ENCODE measurements at regions not wholly inside any gene's neighbourhood (a gene's known extent, or its start where the extent isn't known, plus 50 kb on each side); places are given as distances from the start of the nearest gene placed in this dataset.

DNA sequence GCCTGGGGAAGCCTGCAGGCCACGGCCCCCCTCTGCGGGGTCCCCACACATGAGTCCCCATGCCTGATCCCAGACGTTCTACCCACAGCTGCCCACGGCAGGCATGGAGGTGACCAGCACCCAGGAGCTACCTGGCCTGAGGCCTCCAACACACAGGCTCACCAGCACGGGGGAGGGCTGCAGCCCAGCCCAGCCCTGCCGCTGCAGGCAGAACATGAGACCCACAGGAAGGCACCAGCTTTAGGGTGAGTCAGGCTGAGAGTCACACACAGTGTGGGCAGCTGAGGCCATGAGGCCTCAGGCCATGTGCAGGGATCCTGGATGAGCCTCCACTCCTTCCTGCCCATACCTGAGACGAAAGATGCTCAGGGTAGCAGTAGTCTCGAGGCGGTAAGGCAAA, 121.1 kb downstream of the PSMG1 start:
- no peak for DNase-seq (ENCODE audit: unreplicated experiment)
- ChIA-PET POLR2A (no interaction called here), CTCF (no interaction called here)
- Mint-ChIP-seq H3K4me1 (ENCODE audit: insufficient read depth, unreplicated experiment) (no peaks in the 10 kb centered on the region), H3K36me3 (ENCODE audit: insufficient read depth, unreplicated experiment) (no peaks in the 10 kb centered on the region), H3K27me3 (ENCODE audit: insufficient read depth, unreplicated experiment) (no peaks in the 10 kb centered on the region), H3K4me3 (ENCODE audit: unreplicated experiment) (no peak overlapping the region), H3K27ac (ENCODE audit: low read depth, unreplicated experiment) (no peak overlapping the region), H3K9me3 (ENCODE audit: unreplicated experiment) (no peaks in the 10 kb centered on the region)
- intact Hi-C loops (cut with micrococcal nuclease) = no loop called here
- BruUV-seq (replicated peaks) = no TSS peak
- TF ChIP-seq, protein P1, sequence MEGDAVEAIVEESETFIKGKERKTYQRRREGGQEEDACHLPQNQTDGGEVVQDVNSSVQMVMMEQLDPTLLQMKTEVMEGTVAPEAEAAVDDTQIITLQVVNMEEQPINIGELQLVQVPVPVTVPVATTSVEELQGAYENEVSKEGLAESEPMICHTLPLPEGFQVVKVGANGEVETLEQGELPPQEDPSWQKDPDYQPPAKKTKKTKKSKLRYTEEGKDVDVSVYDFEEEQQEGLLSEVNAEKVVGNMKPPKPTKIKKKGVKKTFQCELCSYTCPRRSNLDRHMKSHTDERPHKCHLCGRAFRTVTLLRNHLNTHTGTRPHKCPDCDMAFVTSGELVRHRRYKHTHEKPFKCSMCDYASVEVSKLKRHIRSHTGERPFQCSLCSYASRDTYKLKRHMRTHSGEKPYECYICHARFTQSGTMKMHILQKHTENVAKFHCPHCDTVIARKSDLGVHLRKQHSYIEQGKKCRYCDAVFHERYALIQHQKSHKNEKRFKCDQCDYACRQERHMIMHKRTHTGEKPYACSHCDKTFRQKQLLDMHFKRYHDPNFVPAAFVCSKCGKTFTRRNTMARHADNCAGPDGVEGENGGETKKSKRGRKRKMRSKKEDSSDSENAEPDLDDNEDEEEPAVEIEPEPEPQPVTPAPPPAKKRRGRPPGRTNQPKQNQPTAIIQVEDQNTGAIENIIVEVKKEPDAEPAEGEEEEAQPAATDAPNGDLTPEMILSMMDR (IDR thresholded peaks at IDR 0.05; ENCODE audit: unreplicated experiment) = no peak

DNA sequence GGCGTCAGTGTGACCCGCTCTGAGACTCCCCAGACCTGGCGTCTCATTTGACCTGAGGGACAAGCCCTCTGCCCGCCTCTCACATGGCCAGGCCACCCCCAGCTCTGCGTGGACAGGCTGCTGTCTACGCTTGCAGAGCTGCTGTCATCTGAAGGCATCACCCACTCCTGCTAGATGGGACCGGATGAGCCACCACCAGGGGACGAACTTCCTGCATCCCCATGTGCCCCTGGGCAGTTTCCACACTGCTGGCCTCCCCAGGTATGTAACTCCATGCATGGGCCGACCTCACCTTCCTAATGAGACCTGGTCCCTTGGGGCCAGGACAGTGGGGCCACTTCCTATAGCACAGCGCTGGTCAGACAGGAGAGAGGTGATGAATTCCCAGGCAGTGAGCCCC, 121.5 kb downstream of the PSMG1 start:
- H3K9me3 Mint-ChIP-seq (ENCODE audit: unreplicated experiment) = no peaks in the 10 kb centered on the region
- intact Hi-C loops (cut with micrococcal nuclease) = no loop called here
- TF ChIP-seq, protein P1 (IDR thresholded peaks at IDR 0.05; ENCODE audit: unreplicated experiment) = no peak
- BruUV-seq (replicated peaks) = no TSS peak
- no peaks in the 10 kb centered on the region for H3K36me3 Mint-ChIP-seq (ENCODE audit: insufficient read depth, unreplicated experiment)
- no peak overlapping the region for H3K27ac Mint-ChIP-seq (ENCODE audit: low read depth, unreplicated experiment)
- no peaks in the 10 kb centered on the region for H3K27me3 Mint-ChIP-seq (ENCODE audit: insufficient read depth, unreplicated experiment)
- no peaks in the 10 kb centered on the region for H3K4me1 Mint-ChIP-seq (ENCODE audit: insufficient read depth, unreplicated experiment)
- DNase-seq (ENCODE audit: unreplicated experiment) = no peak
- ChIA-PET POLR2A (no interaction called here), CTCF (interaction anchor here (0.6 kb wide), 1 partner anchor 9 kb away, joined by 4 read pairs; no protein-coding TSS in a partner anchor)
- no peak overlapping the region for H3K4me3 Mint-ChIP-seq (ENCODE audit: unreplicated experiment)

DNA sequence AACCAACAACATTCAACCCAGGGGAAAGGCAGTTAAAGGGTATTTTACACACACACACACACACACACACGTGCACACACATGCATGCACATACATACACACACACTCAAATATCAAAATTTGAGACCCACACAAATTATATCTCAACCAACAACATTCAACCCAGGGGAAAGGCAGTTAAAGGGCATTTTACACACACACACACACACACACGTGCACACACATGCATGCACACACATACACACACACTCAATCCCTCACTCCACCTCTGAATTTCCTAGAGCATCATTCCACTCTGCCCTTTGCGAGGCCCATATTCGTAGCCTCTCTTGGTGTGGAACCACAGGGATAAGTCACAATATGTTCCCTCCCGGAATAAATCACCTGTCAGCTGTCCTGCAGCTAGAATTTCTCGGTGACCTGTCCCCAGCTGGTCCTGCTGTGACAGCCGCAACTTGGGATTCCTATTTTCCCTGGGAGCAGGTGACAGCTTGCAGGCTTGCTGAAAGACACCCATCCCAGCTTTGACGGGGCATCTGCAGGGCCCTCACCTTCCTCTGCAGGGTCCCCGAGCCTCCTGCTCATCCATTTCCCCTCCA, 122.7 kb downstream of the PSMG1 start:
- CTCF ChIA-PET = no interaction called here
- POLR2A ChIA-PET = interaction anchor here (0.6 kb wide), 1 partner anchor 13 kb away, joined by 4 read pairs; no protein-coding TSS in a partner anchor
- no peak overlapping the region for H3K27ac Mint-ChIP-seq (ENCODE audit: low read depth, unreplicated experiment)
- H3K4me3 Mint-ChIP-seq (ENCODE audit: unreplicated experiment) = no peak overlapping the region
- intact Hi-C loops (cut with micrococcal nuclease) = no loop called here
- H3K36me3 Mint-ChIP-seq (ENCODE audit: insufficient read depth, unreplicated experiment) = no peaks in the 10 kb centered on the region
- BruUV-seq (replicated peaks) = no TSS peak
- no peaks in the 10 kb centered on the region for H3K4me1 Mint-ChIP-seq (ENCODE audit: insufficient read depth, unreplicated experiment)
- H3K9me3 Mint-ChIP-seq (ENCODE audit: unreplicated experiment) = no peaks in the 10 kb centered on the region
- no peaks in the 10 kb centered on the region for H3K27me3 Mint-ChIP-seq (ENCODE audit: insufficient read depth, unreplicated experiment)
- TF ChIP-seq, protein P1 (IDR thresholded peaks at IDR 0.05; ENCODE audit: unreplicated experiment) = no peak
- DNase-seq (ENCODE audit: unreplicated experiment) = no peak

DNA sequence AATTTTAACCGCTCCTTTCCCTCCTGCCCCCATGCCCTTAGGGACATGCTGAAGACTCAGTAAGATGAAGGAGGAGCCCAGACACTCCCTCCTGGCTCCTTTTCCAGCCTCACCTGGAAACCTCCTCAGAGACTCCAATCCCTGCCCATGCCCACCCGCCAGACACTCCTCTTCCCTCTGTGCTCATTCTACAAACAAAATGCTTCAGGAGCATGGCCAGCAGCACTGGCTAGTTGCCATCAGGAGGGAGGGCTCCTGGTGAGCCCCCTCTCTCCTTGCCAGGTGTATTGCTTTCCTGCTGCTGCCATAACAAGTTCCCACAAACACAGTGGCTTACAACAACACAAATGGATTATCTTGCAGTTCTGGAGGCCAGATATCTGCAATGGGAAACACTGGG, 126.1 kb downstream of the PSMG1 start:
- DNase-seq (ENCODE audit: unreplicated experiment) = peak; percentile 33
- BruUV-seq (replicated peaks) = no TSS peak
- H3K27ac Mint-ChIP-seq (ENCODE audit: low read depth, unreplicated experiment) = no peak overlapping the region
- H3K9me3 Mint-ChIP-seq (ENCODE audit: unreplicated experiment) = no peaks in the 10 kb centered on the region
- ChIA-PET CTCF (interaction anchor here (0.6 to 0.8 kb wide), 2 partner anchors 37 to 249 kb away, joined by 3 to 4 read pairs; no protein-coding TSS in a partner anchor), POLR2A (interaction anchor here (0.7 to 1.2 kb wide), 2 partner anchors 9 to 50 kb away, joined by 3 to 7 read pairs; no protein-coding TSS in a partner anchor)
- no peaks in the 10 kb centered on the region for H3K27me3 Mint-ChIP-seq (ENCODE audit: insufficient read depth, unreplicated experiment)
- H3K4me3 Mint-ChIP-seq (ENCODE audit: unreplicated experiment) = no peak overlapping the region
- H3K4me1 Mint-ChIP-seq (ENCODE audit: insufficient read depth, unreplicated experiment) = no peaks in the 10 kb centered on the region
- no peaks in the 10 kb centered on the region for H3K36me3 Mint-ChIP-seq (ENCODE audit: insufficient read depth, unreplicated experiment)
- TF ChIP-seq, protein P1 (IDR thresholded peaks at IDR 0.05; ENCODE audit: unreplicated experiment) = no peak
- intact Hi-C loops (cut with micrococcal nuclease) = no loop called here
